Astrocyte (in vitro differentiated cells and primary cell): ENCODE measurements at regions not wholly inside any gene's neighbourhood (a gene's known extent, or its start where the extent isn't known, plus 50 kb on each side); places are given as distances from the start of the nearest gene placed in this dataset.
"Not testable (repeated sequence)": the region's sequence is repeated elsewhere in the genome, so short reads cannot be mapped to it uniquely, and the experiment has no call there.

Experiments used
- DNase-seq: peaks from one replicate; pipeline ENCODE4 v3.0.0-alpha.2; 2010; ENCODE audit warnings: low read depth
- FAIRE-seq: peaks from 2 replicates; lab custom pipeline; 2011; peaks lifted over from hg19 to GRCh38; lab: Jason Lieb, UNC
- H2AFZ ChIP-seq: 2 replicates; pipeline ENCODE4 v1.6.0; 2012; ENCODE audit warnings: low read depth, low read length, inconsistent platforms
- H3K27ac ChIP-seq: 2 replicates; pipeline ENCODE4 v1.5.1; 2011; ENCODE audit warnings: low read depth, low read length, inconsistent platforms
- H3K27me3 ChIP-seq: 2 replicates; pipeline ENCODE4 v1.6.0; 2011; ENCODE audit warnings: low read length, inconsistent platforms; ENCODE audit not compliant: insufficient read depth
- H3K36me3 ChIP-seq: 2 replicates; pipeline ENCODE4 v1.5.1; 2011; ENCODE audit warnings: low read length, inconsistent platforms; ENCODE audit not compliant: insufficient read depth
- H3K4me1 ChIP-seq: 2 replicates; pipeline ENCODE4 v1.5.1; 2011; ENCODE audit warnings: low read length, inconsistent platforms; ENCODE audit not compliant: insufficient read depth
- H3K4me2 ChIP-seq: 2 replicates; pipeline ENCODE4 v1.6.0; 2012; ENCODE audit warnings: low read length, inconsistent platforms
- H3K4me3 ChIP-seq: 2 replicates; pipeline ENCODE4 v1.5.1; 2011; ENCODE audit warnings: low read depth, mild to moderate bottlenecking, low read length, inconsistent platforms; ENCODE audit not compliant: insufficient read depth
- H3K79me2 ChIP-seq: 2 replicates; pipeline ENCODE4 v1.6.0; 2012; ENCODE audit warnings: mild to moderate bottlenecking, low read length, inconsistent platforms; ENCODE audit not compliant: insufficient read depth
- H3K9ac ChIP-seq: 2 replicates; pipeline ENCODE4 v1.6.0; 2012; ENCODE audit warnings: mild to moderate bottlenecking, low read length, inconsistent platforms
- H3K9me3 ChIP-seq: 2 replicates; pipeline ENCODE4 v1.5.1; 2012; ENCODE audit warnings: low read depth, mild to moderate bottlenecking, low read length, inconsistent platforms; ENCODE audit not compliant: insufficient read depth
- H4K20me1 ChIP-seq: 2 replicates; pipeline ENCODE4 v1.6.0; 2012; ENCODE audit warnings: low read length, inconsistent platforms; ENCODE audit not compliant: insufficient read depth
- H3K27ac Mint-ChIP-seq: one replicate; pipeline ENCODE4 v1.8.0; 2021; ENCODE audit warnings: mild to moderate bottlenecking, mixed read lengths; ENCODE audit not compliant: unreplicated experiment
- H3K27me3 Mint-ChIP-seq: one replicate; pipeline ENCODE4 v1.8.0; 2021; ENCODE audit warnings: low read depth, mixed read lengths; ENCODE audit not compliant: unreplicated experiment
- H3K36me3 Mint-ChIP-seq: one replicate; pipeline ENCODE4 v1.8.0; 2021; ENCODE audit warnings: low read depth, mixed read lengths; ENCODE audit not compliant: unreplicated experiment
- H3K4me1 Mint-ChIP-seq: one replicate; pipeline ENCODE4 v1.8.0; 2021; ENCODE audit warnings: low read depth, mixed read lengths; ENCODE audit not compliant: unreplicated experiment
- H3K4me3 Mint-ChIP-seq: one replicate; pipeline ENCODE4 v1.8.0; 2021; ENCODE audit warnings: mild to moderate bottlenecking, moderate library complexity, mixed read lengths; ENCODE audit not compliant: unreplicated experiment
- H3K9me3 Mint-ChIP-seq: one replicate; pipeline ENCODE4 v1.8.0; 2021; ENCODE audit warnings: mild to moderate bottlenecking, mixed read lengths; ENCODE audit not compliant: unreplicated experiment
- CTCF ChIP-seq: IDR thresholded peaks from 2 replicates; pipeline ENCODE4 v1.5.1; 2011; ENCODE audit warnings: low read depth, mild to moderate bottlenecking, inconsistent platforms, low read length, moderate library complexity; ENCODE audit not compliant: insufficient read depth
- EZH2 ChIP-seq: IDR thresholded peaks from 2 replicates; pipeline ENCODE4 v1.6.1; 2012; ENCODE audit warnings: mild to moderate bottlenecking, low read length, inconsistent platforms; ENCODE audit not compliant: insufficient read depth

DNA sequence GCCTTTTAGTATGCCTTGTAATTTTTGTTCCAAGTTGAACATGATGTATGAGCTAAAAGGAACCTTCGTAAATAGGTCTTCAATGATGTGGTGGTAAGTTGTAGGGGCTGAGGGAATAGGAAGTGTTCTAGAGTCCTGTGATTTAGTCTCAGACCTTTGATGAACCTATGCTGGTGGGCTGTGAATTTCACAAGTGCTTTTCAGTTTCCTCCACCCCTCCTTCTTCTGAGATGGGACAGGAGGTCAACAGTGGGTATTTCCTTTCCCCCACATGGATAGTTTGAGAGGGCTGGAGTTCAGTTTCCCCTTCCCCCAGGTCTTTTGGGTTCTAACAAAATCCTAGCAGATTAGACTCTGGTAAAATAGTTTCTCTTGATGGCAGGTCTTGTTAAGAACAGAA, 121.0 kb upstream of the ATXN1 start:
- no peak overlapping the region for H3K27ac Mint-ChIP-seq
- TF ChIP-seq EZH2 (no peak), CTCF (no peak)
- Histone ChIP-seq H3K9ac (no peak overlapping the region), H2AFZ (no peak overlapping the region), H3K27me3 (peaks cover 2% of the 10 kb centered on the region), H3K79me2 (no peaks in the 10 kb centered on the region), H3K4me3 (no peak overlapping the region), H3K9me3 (no peaks in the 10 kb centered on the region), H3K4me1 (no peaks in the 10 kb centered on the region), H4K20me1 (no peaks in the 10 kb centered on the region), H3K36me3 (no peaks in the 10 kb centered on the region), H3K27ac (no peak overlapping the region), H3K4me2 (no peak overlapping the region)
- DNase-seq (no peak), FAIRE-seq (no peak)
- H3K4me3 Mint-ChIP-seq: no peak overlapping the region
- H3K27me3 Mint-ChIP-seq: no peaks in the 10 kb centered on the region
- H3K4me1 Mint-ChIP-seq: no peaks in the 10 kb centered on the region
- peaks cover 13% of the 10 kb centered on the region for H3K9me3 Mint-ChIP-seq
- H3K36me3 Mint-ChIP-seq: no peaks in the 10 kb centered on the region

DNA sequence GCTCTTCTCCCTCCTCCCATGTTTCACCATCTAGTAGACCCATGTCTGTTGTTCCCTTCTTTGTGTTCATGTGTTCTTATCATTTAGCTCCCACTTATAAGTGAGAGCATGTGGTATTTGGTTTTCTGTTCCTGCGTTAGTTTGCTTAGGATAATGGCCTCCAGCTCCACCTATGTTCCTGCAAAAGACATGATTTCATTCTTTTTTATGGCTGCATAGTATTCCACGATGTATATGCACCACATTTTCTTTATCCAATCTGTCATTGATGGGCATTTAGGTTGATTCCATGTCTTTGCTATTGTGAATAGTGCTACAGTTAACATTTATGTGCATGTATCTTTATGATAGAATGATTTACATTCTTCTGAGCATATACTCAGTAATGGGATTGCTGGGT, 115.6 kb upstream of the ATXN1 start:
- H2AFZ ChIP-seq, H3K9ac ChIP-seq, H3K4me2 ChIP-seq, H4K20me1 ChIP-seq, H3K27me3 ChIP-seq, H3K9me3 Mint-ChIP-seq, FAIRE-seq, DNase-seq, H3K36me3 ChIP-seq, H3K4me3 ChIP-seq, H3K27ac ChIP-seq, H3K36me3 Mint-ChIP-seq, H3K4me1 ChIP-seq, H3K79me2 ChIP-seq, H3K9me3 ChIP-seq, H3K4me1 Mint-ChIP-seq, H3K27ac Mint-ChIP-seq, H3K4me3 Mint-ChIP-seq: not testable (repeated sequence)
- H3K27me3 Mint-ChIP-seq: peaks cover 10% of the 10 kb centered on the region

DNA sequence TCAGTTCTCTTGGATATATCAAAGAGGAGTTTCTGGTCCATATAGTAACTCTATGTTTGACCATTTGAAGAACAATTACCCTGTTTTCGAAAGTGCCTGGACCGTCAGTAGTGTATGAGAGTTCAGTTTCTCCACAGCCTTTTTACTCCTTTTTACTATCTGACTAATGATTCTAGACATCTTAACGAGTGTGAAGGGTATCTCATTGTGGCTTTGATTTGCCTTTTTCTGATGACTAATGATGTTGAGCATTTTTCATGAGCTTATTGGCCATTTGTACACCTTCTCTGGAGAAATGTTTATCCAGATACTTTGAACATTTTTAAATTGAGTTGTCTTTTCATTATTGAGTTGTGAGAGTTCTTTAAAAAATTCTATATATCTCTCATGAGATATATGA, 114.9 kb upstream of the ATXN1 start:
- Mint-ChIP-seq H3K27ac (no peak overlapping the region), H3K4me1 (no peaks in the 10 kb centered on the region), H3K4me3 (no peak overlapping the region), H3K36me3 (no peaks in the 10 kb centered on the region), H3K9me3 (peaks cover 5% of the 10 kb centered on the region), H3K27me3 (peaks cover 10% of the 10 kb centered on the region)
- H3K79me2 ChIP-seq: no peaks in the 10 kb centered on the region
- no peak overlapping the region for H3K9ac ChIP-seq
- H3K9me3 ChIP-seq: no peaks in the 10 kb centered on the region
- DNase-seq (peak; percentile 23), FAIRE-seq (no peak)
- no peaks in the 10 kb centered on the region for H4K20me1 ChIP-seq
- no peak overlapping the region for H2AFZ ChIP-seq
- H3K4me3 ChIP-seq: no peak overlapping the region
- no peak overlapping the region for H3K27ac ChIP-seq
- TF ChIP-seq EZH2 (no peak), CTCF (no peak)
- H3K4me2 ChIP-seq: no peak overlapping the region
- H3K4me1 ChIP-seq: no peaks in the 10 kb centered on the region
- H3K27me3 ChIP-seq: peaks cover 2% of the 10 kb centered on the region
- H3K36me3 ChIP-seq: no peaks in the 10 kb centered on the region
